GM12878 (cell line): ENCODE measurements at regions not wholly inside any gene's neighbourhood (a gene's known extent, or its start where the extent isn't known, plus 50 kb on each side); places are given as distances from the start of the nearest gene placed in this dataset.

ENCODE experiments used
- ATAC-seq: fragments of 200-7000 bp; cut with Tn5 transposase; 3 replicates; pipeline ENCODE4 v1.9.1; 2020; ENCODE audit warnings: mild to moderate bottlenecking, moderate library complexity
- BruUV-seq: library from RNA; stranded (reverse); fragments of 400-500 nt; replicated peaks from 2 replicates; lab custom pipeline; 2021; lab: Mats Ljungman, UMichigan
- CTCF ChIA-PET: fragments of 300-600 bp; sonication (Branson Sonifier 250); formaldehyde crosslinking; extraction: SDS; loops from one replicate; lab custom pipeline; 2021; ENCODE audit warnings: inconsistent platforms; lab: Yijun Ruan, JAX
- POLR2A ChIA-PET: fragments of 350-600 bp; formaldehyde crosslinking; extraction: SDS; loops from one replicate; lab custom pipeline; 2021; ENCODE audit warnings: inconsistent platforms; lab: Charles Lee
- RAD21 ChIA-PET: fragments of 300-600 bp; sonication (Branson Sonifier 250); formaldehyde crosslinking; loops from one replicate; lab custom pipeline; 2023; ENCODE audit warnings: antibody characterized with exemption; ENCODE audit not compliant: unreplicated experiment; lab: Charles Lee
- SMC1A ChIA-PET: fragments of 300-600 bp; sonication (Branson Sonifier 250); formaldehyde crosslinking; loops from one replicate; lab custom pipeline; 2023; ENCODE audit not compliant: unreplicated experiment, uncharacterized antibody; lab: Charles Lee
- DNase-seq: peaks from one replicate; pipeline ENCODE4 v3.0.0-alpha.2; 2011; ENCODE audit warnings: low read depth, low spot score
- FAIRE-seq: peaks from 3 replicates; lab custom pipeline; 2011; peaks lifted over from hg19 to GRCh38; lab: Jason Lieb, UNC
- H2AFZ ChIP-seq: 2 replicates; pipeline ENCODE4 v1.6.0; 2011; ENCODE audit warnings: low read depth, low read length, control low read depth; ENCODE audit not compliant: control insufficient read depth
- H3K27ac ChIP-seq: 2 replicates; pipeline ENCODE4 v1.5.1; 2011; ENCODE audit warnings: control low read depth; ENCODE audit not compliant: control insufficient read depth, insufficient read depth
- H3K27me3 ChIP-seq, 2 experiments: replicated peaks in 1 of 2; 2 replicates each; pipeline versions ENCODE4 v1.6.0 to v1.6.1; 2011; ENCODE audit warnings: low read length in 1 of 2; ENCODE audit not compliant: control insufficient read depth in 2 of 2, insufficient read depth in 2 of 2
- H3K36me3 ChIP-seq, 2 experiments: 2 replicates each; pipeline ENCODE4 v1.5.1; 2011; ENCODE audit warnings: low read length in 1 of 2; ENCODE audit not compliant: control insufficient read depth in 2 of 2, insufficient read depth in 2 of 2
- H3K4me1 ChIP-seq: 2 replicates; pipeline ENCODE4 v1.6.1; 2011; ENCODE audit warnings: mild to moderate bottlenecking, low read length, moderate library complexity, mixed read lengths; ENCODE audit not compliant: control insufficient read depth, insufficient read depth
- H3K4me2 ChIP-seq: 2 replicates; pipeline ENCODE4 v1.6.0; 2011; ENCODE audit warnings: control low read depth; ENCODE audit not compliant: control insufficient read depth, insufficient read depth
- H3K4me3 ChIP-seq: fragments of 200-600 bp; sonication (generic); 2 replicates; pipeline ENCODE4 v1.5.1; 2016
- H3K79me2 ChIP-seq: 2 replicates; pipeline ENCODE4 v1.6.0; 2011; ENCODE audit warnings: low read length; ENCODE audit not compliant: control insufficient read depth, insufficient read depth
- H3K9ac ChIP-seq: 2 replicates; pipeline ENCODE4 v1.8.0; 2011; ENCODE audit warnings: low read length, control low read depth, mixed read lengths; ENCODE audit not compliant: control insufficient read depth, insufficient read depth
- H3K9me3 ChIP-seq: replicated peaks from 3 replicates; pipeline ENCODE4 v1.5.1; 2011; ENCODE audit warnings: mild to moderate bottlenecking, low read length; ENCODE audit not compliant: control insufficient read depth, insufficient read depth
- H4K20me1 ChIP-seq: 2 replicates; pipeline ENCODE4 v1.6.0; 2011; ENCODE audit not compliant: control insufficient read depth, insufficient read depth
- ATF2 ChIP-seq: IDR thresholded peaks from 2 replicates; pipeline ENCODE4 v1.6.1; 2012; ENCODE audit warnings: low read length, inconsistent platforms
- BACH1 ChIP-seq: fragments of 450-650 bp; IDR thresholded peaks from 2 replicates; pipeline ENCODE4 v1.6.1; 2017; ENCODE audit warnings: mild to moderate bottlenecking, borderline replicate concordance
- BCL11A ChIP-seq: IDR thresholded peaks from 2 replicates; pipeline ENCODE4 v1.6.1; 2011; ENCODE audit warnings: low read depth, low read length
- CREM ChIP-seq: IDR thresholded peaks from 2 replicates; pipeline ENCODE4 v1.6.1; 2014; ENCODE audit warnings: antibody characterized with exemption, low read depth
- FOXK2 ChIP-seq: fragments of 450-650 bp; IDR thresholded peaks from 2 replicates; pipeline ENCODE4 v1.6.1; 2017; ENCODE audit warnings: mild to moderate bottlenecking, moderate library complexity
- NFYB ChIP-seq: IDR thresholded peaks from 2 replicates; pipeline ENCODE4 v1.6.1; 2011; ENCODE audit warnings: low read depth, mild to moderate bottlenecking, low read length, improper control_type of control experiment, moderate library complexity; ENCODE audit not compliant: insufficient read depth
- NKRF ChIP-seq: fragments of 450-650 bp; conservative IDR thresholded peaks from 2 replicates; pipeline ENCODE4 v1.6.1; 2017; ENCODE audit warnings: mild to moderate bottlenecking, moderate library complexity
- NRF1 ChIP-seq: conservative IDR thresholded peaks from 2 replicates; pipeline ENCODE4 v1.6.1; 2011; ENCODE audit warnings: mild to moderate bottlenecking, low read depth, low read length, improper control_type of control experiment
- POU2F2 ChIP-seq: IDR thresholded peaks from 3 replicates; pipeline ENCODE4 v1.6.1; 2011; ENCODE audit warnings: low read depth, mild to moderate bottlenecking, low read length, borderline replicate concordance
- SMC3 ChIP-seq: IDR thresholded peaks from 2 replicates; pipeline ENCODE4 v1.6.1; 2011; ENCODE audit warnings: low read length, improper control_type of control experiment, borderline replicate concordance
- TCF3 ChIP-seq: IDR thresholded peaks from 2 replicates; pipeline ENCODE4 v1.6.1; 2012; ENCODE audit warnings: low read depth, mild to moderate bottlenecking, low read length, borderline replicate concordance; ENCODE audit not compliant: insufficient read depth
- ZNF24 ChIP-seq: fragments of 450-650 bp; IDR thresholded peaks from 2 replicates; pipeline ENCODE4 v1.6.1; 2017; ENCODE audit warnings: antibody characterized with exemption, mild to moderate bottlenecking
- WGBS: methylation state at CpG from one replicate; pipeline ENCODE4 v1.1.6; 2016; ENCODE audit warnings: low lambda C conversion rate; ENCODE audit not compliant: insufficient replicate concordance, insufficient coverage; ENCODE audit errors: missing lambda C conversion rate; 5-methylcytosine and 5-hydroxymethylcytosine counted together
- in situ Hi-C: fragments of 300-500 bp; cut with MboI; formaldehyde crosslinking; loops from 9 replicates; pipeline ENCODE4 v1.14.3; 2018; ENCODE audit warnings: mixed read lengths
- intact Hi-C: fragments of 100-400 bp; cut with micrococcal nuclease; formaldehyde crosslinking; loops from one replicate; pipeline ENCODE4 v1.14.2; 2022; ENCODE audit not compliant: unreplicated experiment
- TF ChIP-seq, protein P1 (sequence below): fragments of 450-650 bp; formaldehyde crosslinking; IDR thresholded peaks from 2 replicates; pipeline ENCODE4 v1.4.0; 2020; ENCODE audit warnings: mild to moderate bottlenecking, moderate library complexity
- TF ChIP-seq, protein P2 (sequence below): IDR thresholded peaks from 2 replicates; pipeline ENCODE4 v1.6.1; 2011; ENCODE audit warnings: borderline replicate concordance, low read depth, mild to moderate bottlenecking, moderate library complexity, mixed read lengths, low read length; ENCODE audit not compliant: insufficient read depth; ENCODE audit errors: extremely low read length

GRCh38 chr9:82168585-82168984, 180.0 kb downstream of the SPATA31D1 start (continued):
- TF ChIP-seq, protein P1, sequence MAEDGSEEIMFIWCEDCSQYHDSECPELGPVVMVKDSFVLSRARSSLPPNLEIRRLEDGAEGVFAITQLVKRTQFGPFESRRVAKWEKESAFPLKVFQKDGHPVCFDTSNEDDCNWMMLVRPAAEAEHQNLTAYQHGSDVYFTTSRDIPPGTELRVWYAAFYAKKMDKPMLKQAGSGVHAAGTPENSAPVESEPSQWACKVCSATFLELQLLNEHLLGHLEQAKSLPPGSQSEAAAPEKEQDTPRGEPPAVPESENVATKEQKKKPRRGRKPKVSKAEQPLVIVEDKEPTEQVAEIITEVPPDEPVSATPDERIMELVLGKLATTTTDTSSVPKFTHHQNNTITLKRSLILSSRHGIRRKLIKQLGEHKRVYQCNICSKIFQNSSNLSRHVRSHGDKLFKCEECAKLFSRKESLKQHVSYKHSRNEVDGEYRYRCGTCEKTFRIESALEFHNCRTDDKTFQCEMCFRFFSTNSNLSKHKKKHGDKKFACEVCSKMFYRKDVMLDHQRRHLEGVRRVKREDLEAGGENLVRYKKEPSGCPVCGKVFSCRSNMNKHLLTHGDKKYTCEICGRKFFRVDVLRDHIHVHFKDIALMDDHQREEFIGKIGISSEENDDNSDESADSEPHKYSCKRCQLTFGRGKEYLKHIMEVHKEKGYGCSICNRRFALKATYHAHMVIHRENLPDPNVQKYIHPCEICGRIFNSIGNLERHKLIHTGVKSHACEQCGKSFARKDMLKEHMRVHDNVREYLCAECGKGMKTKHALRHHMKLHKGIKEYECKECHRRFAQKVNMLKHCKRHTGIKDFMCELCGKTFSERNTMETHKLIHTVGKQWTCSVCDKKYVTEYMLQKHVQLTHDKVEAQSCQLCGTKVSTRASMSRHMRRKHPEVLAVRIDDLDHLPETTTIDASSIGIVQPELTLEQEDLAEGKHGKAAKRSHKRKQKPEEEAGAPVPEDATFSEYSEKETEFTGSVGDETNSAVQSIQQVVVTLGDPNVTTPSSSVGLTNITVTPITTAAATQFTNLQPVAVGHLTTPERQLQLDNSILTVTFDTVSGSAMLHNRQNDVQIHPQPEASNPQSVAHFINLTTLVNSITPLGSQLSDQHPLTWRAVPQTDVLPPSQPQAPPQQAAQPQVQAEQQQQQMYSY (CRISPR knock-in tag) = no peak
- no peak for TF ChIP-seq FOXK2

- CTCF ChIA-PET = no interaction called here
- no peak for FAIRE-seq
- TF ChIP-seq POU2F2 (no peak), CREM (no peak), NKRF (no peak), ZNF24 (no peak), BCL11A (no peak), BACH1 (no peak), NFYB (no peak), TCF3 (no peak), NRF1 (no peak), SMC3 (no peak), ATF2 (no peak)
- TF ChIP-seq, protein P2, sequence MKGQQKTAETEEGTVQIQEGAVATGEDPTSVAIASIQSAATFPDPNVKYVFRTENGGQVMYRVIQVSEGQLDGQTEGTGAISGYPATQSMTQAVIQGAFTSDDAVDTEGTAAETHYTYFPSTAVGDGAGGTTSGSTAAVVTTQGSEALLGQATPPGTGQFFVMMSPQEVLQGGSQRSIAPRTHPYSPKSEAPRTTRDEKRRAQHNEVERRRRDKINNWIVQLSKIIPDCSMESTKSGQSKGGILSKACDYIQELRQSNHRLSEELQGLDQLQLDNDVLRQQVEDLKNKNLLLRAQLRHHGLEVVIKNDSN = no peak
Observed at GRCh38 chr9:82170866-82171265, 182.3 kb downstream of the SPATA31D1 start.

More at GRCh38 chr9:82170866-82171265, 182.3 kb downstream of the SPATA31D1 start:
- H3K4me1 ChIP-seq = no peaks in the 10 kb centered on the region
- H2AFZ ChIP-seq = no peak overlapping the region
- H3K36me3 ChIP-seq = no peaks in the 10 kb centered on the region
- no peaks in the 10 kb centered on the region for H4K20me1 ChIP-seq
- SMC1A ChIA-PET = no interaction called here
- H3K4me3 ChIP-seq = no peak overlapping the region
- POLR2A ChIA-PET = no interaction called here
- RAD21 ChIA-PET = no interaction called here
- DNase-seq = no peak
- no peaks in the 10 kb centered on the region for H3K79me2 ChIP-seq
- in situ Hi-C loops = no loop called here
- no peak overlapping the region for H3K4me2 ChIP-seq
- BruUV-seq = no TSS peak
- WGBS = 1% methylated on average over 3 of the region's 3 CpGs
- no peaks in the 10 kb centered on the region for H3K9me3 ChIP-seq
- no peak for ATAC-seq
- H3K27ac ChIP-seq = no peak overlapping the region
- intact Hi-C loops = no loop called here
- H3K27me3 ChIP-seq = no peaks in the 10 kb centered on the region
- no peak overlapping the region for H3K9ac ChIP-seq
